Keratinocyte (primary cell): ENCODE measurements at regions not wholly inside any gene's neighbourhood (a gene's known extent, or its start where the extent isn't known, plus 50 kb on each side); places are given as distances from the start of the nearest gene placed in this dataset.

Source experiments
- DNase-seq: peaks from one replicate; pipeline ENCODE4 v3.0.0-alpha.2; 2011; ENCODE audit warnings: low read depth, missing footprints, low spot score
- FAIRE-seq: peaks from 2 replicates; lab custom pipeline; 2011; peaks lifted over from hg19 to GRCh38; lab: Jason Lieb, UNC
- H2AFZ ChIP-seq: 2 replicates; pipeline ENCODE4 v1.6.0; 2012; ENCODE audit warnings: low read length, control low read depth, inconsistent platforms; ENCODE audit not compliant: control insufficient read depth
- H3K27ac ChIP-seq: 2 replicates; pipeline ENCODE4 v1.5.1; 2011; ENCODE audit warnings: low read length; ENCODE audit not compliant: control insufficient read depth, insufficient read depth
- H3K27me3 ChIP-seq: 3 replicates; pipeline ENCODE4 v1.6.0; 2011; ENCODE audit warnings: low read length; ENCODE audit not compliant: control insufficient read depth, insufficient read depth; ENCODE audit errors: extremely low read depth
- H3K36me3 ChIP-seq, 2 experiments: 2 replicates in 1 of 2; 3 replicates in 1 of 2; pipeline ENCODE4 v1.5.1; 2011; ENCODE audit warnings: low read length in 2 of 2, mild to moderate bottlenecking in 1 of 2; ENCODE audit not compliant: control insufficient read depth in 2 of 2, insufficient read depth in 2 of 2; ENCODE audit errors: extremely low read depth in 1 of 2
- H3K4me1 ChIP-seq: 3 replicates; pipeline ENCODE4 v1.5.1; 2011; ENCODE audit warnings: low read length; ENCODE audit not compliant: control insufficient read depth, insufficient read depth; ENCODE audit errors: extremely low read depth
- H3K4me2 ChIP-seq: 3 replicates; pipeline ENCODE4 v1.6.0; 2011; ENCODE audit warnings: low read depth, low read length; ENCODE audit not compliant: control insufficient read depth, insufficient read depth; ENCODE audit errors: extremely low read depth
- H3K4me3 ChIP-seq, 3 experiments: fragments of 200-600 bp in 1 of 3; sonication (generic) in 1 of 3; 2 replicates in 2 of 3; 3 replicates in 1 of 3; pipeline ENCODE4 v1.5.1; 2011 to 2016; ENCODE audit warnings: low read length in 3 of 3, mild to moderate bottlenecking in 3 of 3, control low read depth in 2 of 3, inconsistent platforms in 1 of 3, low read depth in 1 of 3, mixed read lengths in 1 of 3, mixed run types in 1 of 3, moderate library complexity in 1 of 3; ENCODE audit not compliant: control insufficient read depth in 2 of 3, insufficient read depth in 2 of 3; ENCODE audit errors: extremely low read depth in 1 of 3
- H3K79me2 ChIP-seq: 2 replicates; pipeline ENCODE4 v1.6.0; 2012; ENCODE audit warnings: low read length; ENCODE audit not compliant: control insufficient read depth, insufficient read depth
- H3K9ac ChIP-seq: 3 replicates; pipeline ENCODE4 v1.6.0; 2011; ENCODE audit warnings: low read length; ENCODE audit not compliant: control insufficient read depth, insufficient read depth; ENCODE audit errors: extremely low read depth
- H3K9me1 ChIP-seq: 3 replicates; pipeline ENCODE4 v1.6.0; 2011; ENCODE audit warnings: low read length; ENCODE audit not compliant: control insufficient read depth, insufficient read depth; ENCODE audit errors: extremely low read depth
- H3K9me3 ChIP-seq: 2 replicates; pipeline ENCODE4 v1.5.1; 2012; ENCODE audit warnings: low read depth, low read length; ENCODE audit not compliant: control insufficient read depth
- H4K20me1 ChIP-seq: 3 replicates; pipeline ENCODE4 v1.6.0; 2011; ENCODE audit warnings: low read length; ENCODE audit not compliant: control insufficient read depth, insufficient read depth; ENCODE audit errors: extremely low read depth
- EZH2 ChIP-seq: IDR thresholded peaks from one replicate; pipeline ENCODE4 v1.6.1; 2012; ENCODE audit warnings: inconsistent platforms, mild to moderate bottlenecking, low read length, moderate library complexity
- dilution Hi-C: fragments of 300-500 bp; cut with MboI; formaldehyde crosslinking; loops from one replicate; pipeline ENCODE4 v1.7.0; 2020; ENCODE audit warnings: low sequenced_read_pairs; ENCODE audit not compliant: extremely low pct_ligation_motif_present
- TF ChIP-seq, protein P1 (sequence below), 3 experiments: IDR thresholded peaks in 1 of 3; conservative IDR thresholded peaks in 1 of 3; optimal IDR thresholded peaks in 1 of 3; 2 replicates in 2 of 3; 3 replicates in 1 of 3; pipeline versions ENCODE3 to v1.5.1; 2011; ENCODE audit warnings: low read length in 3 of 3, mild to moderate bottlenecking in 3 of 3, moderate library complexity in 2 of 3, control low read depth in 1 of 3, inconsistent platforms in 1 of 3; ENCODE audit not compliant: insufficient read depth in 2 of 3; ENCODE audit errors: extremely low read depth in 1 of 3

DNA sequence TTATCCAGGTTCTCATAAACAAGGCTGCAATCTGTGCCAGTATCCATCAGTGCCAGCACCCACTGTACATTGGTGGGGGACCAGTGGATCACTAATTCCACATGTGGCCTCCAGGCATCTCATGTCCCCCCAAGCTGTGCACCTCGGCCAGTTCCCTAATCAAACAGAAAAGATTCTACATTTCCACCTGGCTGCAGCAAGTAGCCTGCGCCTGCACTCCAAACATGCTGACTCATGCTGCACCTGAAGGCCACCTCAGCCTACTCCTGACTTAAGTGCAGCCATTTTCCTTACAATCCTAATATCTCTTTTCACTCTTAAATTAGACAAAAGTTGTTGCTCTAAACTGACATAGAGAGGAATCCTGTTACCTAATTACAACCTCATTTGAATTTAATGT, 729.4 kb upstream of the MIR17HG start:
- Histone ChIP-seq H3K9ac (no peak overlapping the region), H3K4me3 (no peak overlapping the region), H3K79me2 (no peaks in the 10 kb centered on the region), H4K20me1 (no peaks in the 10 kb centered on the region), H3K27ac (no peak overlapping the region), H3K4me1 (peaks cover 4% of the 10 kb centered on the region), H2AFZ (no peak overlapping the region), H3K4me2 (no peak overlapping the region), H3K27me3 (no peaks in the 10 kb centered on the region), H3K9me1 (no peaks in the 10 kb centered on the region), H3K9me3 (no peaks in the 10 kb centered on the region), H3K36me3 (no peaks in the 10 kb centered on the region)
- no peak for FAIRE-seq
- TF ChIP-seq EZH2: no peak
- TF ChIP-seq, protein P1, sequence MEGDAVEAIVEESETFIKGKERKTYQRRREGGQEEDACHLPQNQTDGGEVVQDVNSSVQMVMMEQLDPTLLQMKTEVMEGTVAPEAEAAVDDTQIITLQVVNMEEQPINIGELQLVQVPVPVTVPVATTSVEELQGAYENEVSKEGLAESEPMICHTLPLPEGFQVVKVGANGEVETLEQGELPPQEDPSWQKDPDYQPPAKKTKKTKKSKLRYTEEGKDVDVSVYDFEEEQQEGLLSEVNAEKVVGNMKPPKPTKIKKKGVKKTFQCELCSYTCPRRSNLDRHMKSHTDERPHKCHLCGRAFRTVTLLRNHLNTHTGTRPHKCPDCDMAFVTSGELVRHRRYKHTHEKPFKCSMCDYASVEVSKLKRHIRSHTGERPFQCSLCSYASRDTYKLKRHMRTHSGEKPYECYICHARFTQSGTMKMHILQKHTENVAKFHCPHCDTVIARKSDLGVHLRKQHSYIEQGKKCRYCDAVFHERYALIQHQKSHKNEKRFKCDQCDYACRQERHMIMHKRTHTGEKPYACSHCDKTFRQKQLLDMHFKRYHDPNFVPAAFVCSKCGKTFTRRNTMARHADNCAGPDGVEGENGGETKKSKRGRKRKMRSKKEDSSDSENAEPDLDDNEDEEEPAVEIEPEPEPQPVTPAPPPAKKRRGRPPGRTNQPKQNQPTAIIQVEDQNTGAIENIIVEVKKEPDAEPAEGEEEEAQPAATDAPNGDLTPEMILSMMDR (optimal IDR thresholded peaks at IDR 0.05 in 1 of 3, IDR thresholded peaks at IDR 0.05 in 1 of 3, conservative IDR thresholded peaks at IDR 0.05 in 1 of 3; ENCODE audit: extremely low read depth in 1 of 3, insufficient read depth in 2 of 3, low read length in 3 of 3): no peak
- dilution Hi-C loops: no loop called here
- DNase-seq: no peak

DNA sequence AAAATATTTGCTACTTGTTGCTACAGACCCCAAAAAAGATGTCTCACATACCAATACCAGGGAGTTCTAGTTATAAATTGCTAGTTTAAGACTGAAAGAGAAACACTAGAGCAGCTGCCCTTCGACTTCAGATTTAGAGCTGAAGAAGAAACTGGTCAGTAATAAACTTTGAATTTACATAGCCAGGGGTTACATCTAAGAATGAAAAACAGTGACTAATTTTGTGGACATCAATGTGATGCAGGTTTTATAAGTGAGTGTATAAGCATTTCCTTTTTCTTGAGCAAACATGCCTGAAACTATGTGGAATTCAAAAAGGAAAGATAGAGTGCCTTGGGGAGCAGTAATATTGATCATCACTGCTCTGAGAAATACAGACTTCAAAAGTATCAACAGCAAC, 724.9 kb upstream of the MIR17HG start:
- dilution Hi-C loops: no loop called here
- H3K79me2 ChIP-seq: no peaks in the 10 kb centered on the region
- H3K36me3 ChIP-seq: no peaks in the 10 kb centered on the region
- H2AFZ ChIP-seq: peak overlapping the region; percentile 68
- peak overlapping the region in 1 of 3 experiments; percentile 41 for H3K4me3 ChIP-seq
- H3K9ac ChIP-seq: no peak overlapping the region
- peaks cover 9% of the 10 kb centered on the region for H3K4me1 ChIP-seq
- no peaks in the 10 kb centered on the region for H3K9me3 ChIP-seq
- H3K27me3 ChIP-seq: no peaks in the 10 kb centered on the region
- no peak for TF ChIP-seq EZH2
- TF ChIP-seq, protein P1 (optimal IDR thresholded peaks at IDR 0.05 in 1 of 3, IDR thresholded peaks at IDR 0.05 in 1 of 3, conservative IDR thresholded peaks at IDR 0.05 in 1 of 3; ENCODE audit: extremely low read depth in 1 of 3, insufficient read depth in 2 of 3, low read length in 3 of 3): no peak
- H3K27ac ChIP-seq: peak overlapping the region; percentile 71
- DNase-seq (peak; percentile 11), FAIRE-seq (peak; percentile 55)
- H3K4me2 ChIP-seq: peak overlapping the region; percentile 71
- no peaks in the 10 kb centered on the region for H4K20me1 ChIP-seq
- H3K9me1 ChIP-seq: no peaks in the 10 kb centered on the region
